Amniotic epithelial cell (primary cell): ENCODE measurements at regions not wholly inside any gene's neighbourhood (a gene's known extent, or its start where the extent isn't known, plus 50 kb on each side); places are given as distances from the start of the nearest gene placed in this dataset.

ENCODE experiments used
- DNase-seq: peaks from one replicate; pipeline ENCODE4 v3.0.0-alpha.2; 2010; ENCODE audit warnings: low read depth

GRCh38 chr7:84624527-84624926, 429.9 kb upstream of the SEMA3A start:
- no peak for DNase-seq

DNA sequence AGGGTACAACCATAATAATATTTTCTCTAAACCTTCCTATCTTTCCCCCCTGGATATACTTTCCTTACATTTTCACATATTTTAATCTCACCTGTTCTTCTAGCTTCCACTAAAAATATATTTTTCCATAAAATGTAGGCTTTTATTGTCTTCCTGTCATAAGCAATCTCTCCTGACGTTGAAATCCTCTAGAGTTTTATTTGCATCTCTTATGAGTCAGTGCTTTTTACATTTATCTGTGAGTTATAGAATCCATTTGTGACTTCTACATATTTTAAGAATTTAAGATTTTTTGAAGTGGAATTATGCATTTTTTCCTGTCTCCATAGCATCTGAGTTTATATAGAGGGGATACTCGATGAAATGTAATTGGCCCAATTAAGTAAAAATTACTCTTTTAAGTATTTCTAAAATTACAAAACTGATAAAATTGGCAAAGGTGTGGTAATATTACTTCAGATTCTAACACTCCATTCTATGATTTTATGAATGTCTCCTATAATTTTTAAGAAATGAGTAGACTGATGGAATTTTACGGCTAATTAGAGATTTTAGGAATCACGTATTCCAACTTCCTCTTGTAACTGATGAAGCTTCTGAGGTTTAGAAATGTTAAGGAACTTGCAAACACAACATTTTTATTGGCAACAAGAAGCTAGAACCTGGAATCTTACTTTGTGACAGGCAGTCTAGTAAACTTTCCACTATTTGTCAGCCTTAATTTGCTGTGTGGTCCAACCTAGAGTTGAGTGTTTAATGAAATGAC, 422.9 kb upstream of the SEMA3A start:
- no peak for DNase-seq

- peak; percentile 19 for DNase-seq
Observed at GRCh38 chr7:84614821-84615501, 420.4 kb upstream of the SEMA3A start.

DNA sequence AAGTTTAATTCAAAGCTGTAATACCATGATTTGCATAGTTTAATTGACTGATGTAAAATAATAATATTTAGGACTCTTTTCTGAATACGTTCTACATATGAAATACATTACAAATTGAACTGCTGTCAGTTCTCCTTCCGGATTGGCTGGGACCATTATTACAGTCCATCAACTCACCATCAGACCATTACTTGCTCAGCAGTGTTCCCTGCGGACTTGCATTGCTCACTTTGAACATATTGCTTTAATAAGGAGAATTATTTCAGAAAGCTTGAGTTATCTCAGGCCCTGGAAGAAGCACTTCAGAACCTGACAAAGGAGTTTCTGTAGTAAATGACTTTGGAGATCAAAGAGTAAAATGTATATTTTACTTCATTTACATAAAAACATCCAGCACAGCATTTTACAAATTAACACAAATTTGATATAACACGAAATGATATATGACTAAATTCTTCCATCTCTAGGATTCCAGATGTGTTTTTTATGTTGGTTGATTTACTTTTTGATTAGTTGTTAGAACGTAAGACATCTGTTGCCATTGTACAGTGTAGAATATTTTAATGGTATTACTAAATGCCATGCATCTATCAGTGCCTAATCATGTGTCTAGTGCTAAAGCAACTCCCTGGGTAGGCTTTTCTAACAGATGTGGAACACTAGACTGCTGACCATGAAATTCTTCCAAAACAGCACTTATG, 418.5 kb upstream of the SEMA3A start:
- DNase-seq: no peak

- no peak for DNase-seq
Observed at GRCh38 chr7:84611391-84611790, 416.8 kb upstream of the SEMA3A start.

DNA sequence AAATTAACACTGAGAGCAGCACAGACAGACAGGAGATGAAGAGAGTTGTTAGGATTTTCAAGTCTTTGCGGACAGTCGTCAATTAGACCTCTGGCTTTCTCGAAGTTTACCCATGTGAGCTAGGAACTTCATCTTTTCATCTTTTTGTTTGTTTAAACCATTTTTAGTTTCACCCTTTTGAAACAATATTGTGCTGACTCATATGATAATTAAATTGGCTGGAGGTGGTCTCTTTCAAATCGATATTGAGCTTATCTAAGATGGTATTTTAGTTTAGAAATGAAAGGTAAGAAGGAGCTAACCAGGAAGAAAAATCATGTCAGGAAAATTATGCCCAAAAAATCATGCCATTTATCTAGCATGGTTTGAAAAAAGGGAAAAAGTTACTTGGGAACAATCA, 415.8 kb upstream of the SEMA3A start:
- DNase-seq: no peak

GRCh38 chr7:84605301-84605700, 410.7 kb upstream of the SEMA3A start:
- no peak for DNase-seq

- DNase-seq: no peak
Observed at GRCh38 chr7:84603545-84603944, 409.0 kb upstream of the SEMA3A start.

- no peak for DNase-seq
Observed at GRCh38 chr7:84595026-84595425, 400.4 kb upstream of the SEMA3A start.

- no peak for DNase-seq
Observed at GRCh38 chr7:84591897-84592296, 397.3 kb upstream of the SEMA3A start.

DNA sequence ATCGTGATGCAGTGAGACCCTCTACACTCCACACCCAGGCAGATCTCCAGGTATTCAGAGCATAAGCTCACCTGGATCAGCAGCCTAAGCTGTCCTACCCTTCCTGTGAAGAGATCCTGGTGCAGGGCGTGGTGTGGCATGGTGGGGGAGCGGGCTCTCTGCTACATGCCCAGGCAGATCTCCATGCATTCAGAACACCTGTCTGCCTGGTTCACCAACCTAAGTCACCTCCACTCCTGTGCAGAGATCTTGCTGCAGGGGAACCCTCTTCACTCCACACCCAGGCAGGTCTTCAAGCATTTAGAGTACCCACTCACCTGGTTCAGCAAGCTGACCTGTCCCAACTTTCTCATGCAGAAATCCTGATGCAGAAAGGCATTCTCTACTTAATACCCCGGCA, 394.4 kb upstream of the SEMA3A start:
- DNase-seq: no peak

DNA sequence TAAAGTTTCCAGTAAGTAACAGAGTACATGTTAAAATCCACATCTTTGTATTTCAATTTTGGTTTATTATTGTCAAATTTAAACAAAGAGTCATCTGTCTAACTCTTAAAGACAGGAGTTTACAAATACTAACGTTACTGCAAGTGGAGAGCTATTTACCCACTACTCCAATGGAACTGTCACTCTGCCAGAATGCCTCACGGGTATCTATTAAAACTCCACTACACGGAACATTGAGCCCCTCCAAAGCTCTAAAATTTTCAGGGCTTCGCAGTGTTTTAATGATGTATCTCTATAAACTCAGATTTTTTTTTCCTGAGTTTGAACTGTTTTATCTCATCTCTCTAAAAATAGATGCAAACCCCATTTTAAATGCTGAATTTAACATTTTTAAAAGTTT, 388.7 kb upstream of the SEMA3A start:
- DNase-seq: no peak

- no peak for DNase-seq
Observed at GRCh38 chr7:84582747-84583146, 388.2 kb upstream of the SEMA3A start.

DNA sequence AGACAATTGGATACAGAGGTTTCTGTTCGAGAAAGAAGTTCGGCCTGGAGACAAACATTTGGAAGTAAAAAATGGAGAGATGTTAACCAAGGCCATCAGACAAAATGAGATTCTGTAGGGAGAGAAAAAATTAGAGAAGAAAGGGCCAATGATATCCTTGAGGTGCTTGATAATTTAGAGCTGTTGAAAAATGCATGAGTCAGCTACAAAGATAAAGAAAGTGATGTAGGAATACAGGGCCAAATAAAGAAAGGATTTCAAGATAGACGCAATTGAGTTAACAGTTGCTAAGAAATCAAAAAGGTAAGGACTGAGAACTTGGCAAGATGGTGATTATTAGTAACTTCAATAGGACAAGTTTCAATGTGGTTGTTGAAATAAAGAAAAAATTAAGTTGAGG, 384.2 kb upstream of the SEMA3A start:
- no peak for DNase-seq

- DNase-seq: no peak
Observed at GRCh38 chr7:84568781-84569180, 374.2 kb upstream of the SEMA3A start.

- DNase-seq: no peak
Observed at GRCh38 chr7:84565345-84566074, 370.9 kb upstream of the SEMA3A start.

DNA sequence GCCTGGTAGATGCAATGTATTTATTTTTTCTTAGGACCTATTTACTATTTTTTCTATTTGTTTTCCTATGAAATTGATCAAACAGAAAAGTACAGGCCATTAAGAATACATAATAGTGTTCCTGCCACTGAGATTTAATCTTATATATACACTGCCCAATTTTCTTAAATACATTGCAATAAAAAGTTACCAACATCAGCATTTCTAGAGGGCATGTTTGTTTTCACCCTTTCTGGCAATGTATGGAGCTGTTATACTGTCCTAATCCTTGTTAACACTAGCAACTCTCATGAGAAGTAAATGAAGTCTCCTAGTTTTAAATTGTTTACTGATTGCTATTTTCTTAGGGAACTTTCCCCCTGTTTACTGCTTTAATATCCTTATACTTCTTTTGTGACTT, 359.1 kb upstream of the SEMA3A start:
- no peak for DNase-seq

DNA sequence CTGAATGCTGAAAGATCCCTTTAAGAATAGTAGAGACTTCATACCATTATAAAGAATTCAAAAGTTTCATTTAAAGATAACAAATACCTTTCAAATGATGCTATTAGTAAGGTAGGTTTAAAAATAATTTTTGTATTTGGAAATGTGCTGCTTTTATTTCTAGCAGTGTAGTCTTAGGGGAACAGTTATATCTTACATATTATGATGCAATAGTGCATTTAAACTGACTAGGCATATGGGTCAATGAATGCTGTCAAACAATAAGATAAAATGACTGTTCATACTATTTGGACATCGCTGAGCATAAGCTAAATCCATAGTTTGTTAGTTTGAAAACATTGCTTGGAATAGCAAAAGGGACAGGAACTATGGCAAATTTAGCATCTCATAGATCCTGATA, 354.8 kb upstream of the SEMA3A start:
- no peak for DNase-seq

- DNase-seq: peak; percentile 57
Observed at GRCh38 chr7:84548366-84549365, 354.1 kb upstream of the SEMA3A start.

DNA sequence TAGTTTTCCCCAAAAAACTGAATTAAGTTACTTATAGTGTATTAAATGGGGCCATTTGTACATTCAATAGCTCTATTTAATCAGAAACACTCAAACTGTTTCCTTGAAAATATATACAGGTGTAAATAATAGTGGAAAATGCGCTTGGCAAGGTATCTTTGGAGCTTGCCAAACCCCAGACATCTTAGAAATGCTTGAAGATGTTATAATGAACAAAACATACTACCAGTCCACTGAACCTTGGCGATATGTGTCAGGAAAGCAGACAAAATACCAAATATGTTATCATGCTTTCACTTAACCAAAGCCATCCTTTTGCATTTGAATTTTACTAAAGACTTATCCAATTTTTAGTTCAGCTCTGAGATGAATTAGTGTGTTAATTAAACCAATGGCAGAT, 352.7 kb upstream of the SEMA3A start:
- DNase-seq: no peak

DNA sequence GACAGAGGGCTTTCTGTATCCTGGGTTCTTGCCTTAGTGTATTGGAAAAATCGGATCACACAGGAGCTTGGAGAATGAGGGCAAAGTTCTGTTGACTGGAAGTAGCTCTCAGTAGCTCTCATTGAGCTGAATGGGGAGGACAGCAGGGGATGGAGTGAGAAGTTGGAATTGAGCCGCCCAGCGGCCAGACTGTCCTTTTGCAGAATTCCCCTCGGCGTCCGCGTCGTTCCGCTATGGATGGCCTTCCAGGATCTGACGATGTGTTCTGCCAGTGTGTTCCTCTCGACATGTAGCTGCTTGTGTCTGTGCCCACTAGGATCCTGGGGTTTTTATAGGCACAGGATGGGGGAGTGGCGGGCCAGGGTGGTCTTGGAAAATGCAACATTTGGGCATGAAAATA, 351.8 kb upstream of the SEMA3A start:
- no peak for DNase-seq
